Loucy (cell line): ENCODE measurements at regions not wholly inside any gene's neighbourhood (a gene's known extent, or its start where the extent isn't known, plus 50 kb on each side); places are given as distances from the start of the nearest gene placed in this dataset.
A peak's percentile ranks its signal among the peaks of the same experiment; 100 is the strongest.

Experiments used
- H2AFZ ChIP-seq: fragments of 200-600 bp; sonication (generic); 2 replicates; pipeline ENCODE4 v1.6.0; 2016; ENCODE audit warnings: antibody characterized with exemption, mild to moderate bottlenecking, low read length, moderate library complexity
- H3F3A ChIP-seq: fragments of 200-600 bp; 2 replicates; pipeline ENCODE4 v1.6.0; 2016; ENCODE audit warnings: antibody characterized with exemption, low read depth, mild to moderate bottlenecking
- H3K27me3 ChIP-seq: fragments of 200-600 bp; sonication (generic); 2 replicates; pipeline ENCODE4 v1.6.1; 2014; ENCODE audit warnings: low read length, mild to moderate bottlenecking; ENCODE audit not compliant: insufficient read depth, poor library complexity, severe bottlenecking
- H3K36me3 ChIP-seq: fragments of 200-600 bp; sonication (generic); 2 replicates; pipeline ENCODE4 v1.6.1; 2016; ENCODE audit warnings: low read length; ENCODE audit not compliant: insufficient read depth
- H3K4me1 ChIP-seq: fragments of 200-600 bp; sonication (generic); 2 replicates; pipeline ENCODE4 v1.5.1; 2014; ENCODE audit warnings: low read length, mild to moderate bottlenecking; ENCODE audit not compliant: insufficient read depth, poor library complexity, severe bottlenecking
- H3K4me2 ChIP-seq: fragments of 200-600 bp; sonication (generic); 2 replicates; pipeline ENCODE4 v1.6.0; 2014; ENCODE audit warnings: antibody characterized with exemption, low read length, low read depth, mild to moderate bottlenecking; ENCODE audit not compliant: poor library complexity, severe bottlenecking
- H3K4me3 ChIP-seq: fragments of 200-600 bp; sonication (generic); 2 replicates; pipeline ENCODE4 v1.5.1; 2014; ENCODE audit warnings: low read length, mild to moderate bottlenecking, mixed read lengths; ENCODE audit not compliant: poor library complexity, severe bottlenecking
- H3K79me2 ChIP-seq: fragments of 200-600 bp; sonication (generic); 2 replicates; pipeline ENCODE4 v1.6.1; 2014; ENCODE audit warnings: low read length; ENCODE audit not compliant: insufficient read depth
- H3K9ac ChIP-seq: fragments of 200-600 bp; sonication (generic); 2 replicates; pipeline ENCODE4 v1.6.0; 2014; ENCODE audit warnings: mild to moderate bottlenecking, low read depth, low read length, moderate library complexity; ENCODE audit not compliant: poor library complexity, severe bottlenecking
- H3K9me2 ChIP-seq: fragments of 200-600 bp; sonication (generic); replicated peaks from 2 replicates; pipeline ENCODE4 v1.6.1; 2016; ENCODE audit warnings: low read depth, low read length, mixed read lengths
- H3K9me3 ChIP-seq: fragments of 200-600 bp; sonication (generic); 2 replicates; pipeline ENCODE4 v1.6.1; 2014; ENCODE audit warnings: mild to moderate bottlenecking, antibody characterized with exemption, low read length, low read depth; ENCODE audit not compliant: insufficient read depth
- H4K20me1 ChIP-seq: fragments of 200-600 bp; sonication (generic); 2 replicates; pipeline ENCODE4 v1.6.0; 2014; ENCODE audit warnings: antibody characterized with exemption, low read length, mild to moderate bottlenecking; ENCODE audit not compliant: insufficient read depth, poor library complexity, severe bottlenecking
- EZH2phosphoT487 ChIP-seq: fragments of 200-600 bp; IDR thresholded peaks from 2 replicates; pipeline ENCODE4 v1.6.1; 2018; ENCODE audit warnings: antibody characterized with exemption, mild to moderate bottlenecking, moderate library complexity, borderline replicate concordance
- TF ChIP-seq, protein P1 (sequence below): fragments of 200-600 bp; sonication (generic); conservative IDR thresholded peaks from 2 replicates; pipeline ENCODE4 v1.5.1; 2014; ENCODE audit warnings: mild to moderate bottlenecking, antibody characterized with exemption, low read length

DNA sequence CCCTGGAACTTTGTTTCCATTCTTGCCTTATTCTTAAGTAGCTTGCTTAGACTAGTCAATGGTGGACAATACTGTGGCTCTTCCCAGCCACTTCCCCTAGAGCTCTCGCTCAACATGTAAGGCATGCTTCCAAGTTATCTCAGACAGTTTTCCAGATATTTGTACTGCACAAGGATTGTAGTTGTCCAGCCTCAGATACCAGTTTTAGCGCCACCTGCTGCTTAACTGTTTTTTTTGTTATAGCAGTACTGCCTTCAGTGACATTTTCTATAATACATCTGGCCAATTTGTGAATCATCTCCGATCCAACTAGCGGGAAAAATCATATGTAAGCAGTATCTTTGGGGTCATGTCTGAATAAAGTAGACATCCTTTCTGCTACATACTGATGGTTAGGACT is 346.7 kb upstream of the ADGRL4 start:
- H3K27me3 ChIP-seq, result no peaks in the 10 kb centered on the region

DNA sequence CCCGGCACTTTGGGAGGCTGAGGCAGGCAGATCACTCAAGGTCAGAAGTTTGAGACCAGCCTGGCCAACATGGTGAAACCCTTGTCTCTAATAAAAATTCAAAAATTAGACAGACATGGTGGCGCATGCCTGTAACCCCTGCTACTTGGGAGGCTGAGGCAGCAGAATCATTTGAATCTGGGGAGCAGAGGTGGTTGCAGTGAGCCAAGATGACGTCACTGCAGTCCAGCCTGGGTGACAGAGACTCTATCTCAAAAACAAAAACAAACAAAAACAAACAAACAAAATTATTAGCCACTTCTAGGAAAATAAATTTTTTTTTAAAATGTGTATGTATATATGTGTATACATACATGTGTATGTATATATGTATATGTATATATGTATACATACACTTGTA is 320.3 kb upstream of the ADGRL4 start:
- H3K27me3 ChIP-seq, result no peaks in the 10 kb centered on the region
- no peak overlapping the region for H3K4me2 ChIP-seq
- no peaks in the 10 kb centered on the region for H3F3A ChIP-seq
- H3K4me3 ChIP-seq, result no peak overlapping the region
- H3K9me3 ChIP-seq, result no peaks in the 10 kb centered on the region
- H3K79me2 ChIP-seq, result no peaks in the 10 kb centered on the region
- H4K20me1 ChIP-seq, result no peaks in the 10 kb centered on the region
- H2AFZ ChIP-seq, result no peak overlapping the region
- no peak overlapping the region for H3K9ac ChIP-seq
- no peaks in the 10 kb centered on the region for H3K36me3 ChIP-seq
- no peaks in the 10 kb centered on the region for H3K9me2 ChIP-seq
- H3K4me1 ChIP-seq, result no peaks in the 10 kb centered on the region
- no peak for TF ChIP-seq EZH2phosphoT487
- TF ChIP-seq, protein P1, sequence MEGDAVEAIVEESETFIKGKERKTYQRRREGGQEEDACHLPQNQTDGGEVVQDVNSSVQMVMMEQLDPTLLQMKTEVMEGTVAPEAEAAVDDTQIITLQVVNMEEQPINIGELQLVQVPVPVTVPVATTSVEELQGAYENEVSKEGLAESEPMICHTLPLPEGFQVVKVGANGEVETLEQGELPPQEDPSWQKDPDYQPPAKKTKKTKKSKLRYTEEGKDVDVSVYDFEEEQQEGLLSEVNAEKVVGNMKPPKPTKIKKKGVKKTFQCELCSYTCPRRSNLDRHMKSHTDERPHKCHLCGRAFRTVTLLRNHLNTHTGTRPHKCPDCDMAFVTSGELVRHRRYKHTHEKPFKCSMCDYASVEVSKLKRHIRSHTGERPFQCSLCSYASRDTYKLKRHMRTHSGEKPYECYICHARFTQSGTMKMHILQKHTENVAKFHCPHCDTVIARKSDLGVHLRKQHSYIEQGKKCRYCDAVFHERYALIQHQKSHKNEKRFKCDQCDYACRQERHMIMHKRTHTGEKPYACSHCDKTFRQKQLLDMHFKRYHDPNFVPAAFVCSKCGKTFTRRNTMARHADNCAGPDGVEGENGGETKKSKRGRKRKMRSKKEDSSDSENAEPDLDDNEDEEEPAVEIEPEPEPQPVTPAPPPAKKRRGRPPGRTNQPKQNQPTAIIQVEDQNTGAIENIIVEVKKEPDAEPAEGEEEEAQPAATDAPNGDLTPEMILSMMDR, result no peak

More for the DNA sequence above, 346.7 kb upstream of the ADGRL4 start:
- no peaks in the 10 kb centered on the region for H3K9me2 ChIP-seq
- peak overlapping the region; percentile 56; the same call in 1 of the 2 replicates for H2AFZ ChIP-seq
- H3K9me3 ChIP-seq, result no peaks in the 10 kb centered on the region
- no peak overlapping the region for H3K4me3 ChIP-seq
- no peaks in the 10 kb centered on the region for H3K79me2 ChIP-seq
- TF ChIP-seq EZH2phosphoT487, result no peak
- TF ChIP-seq, protein P1, result peak; percentile 71
- no peaks in the 10 kb centered on the region for H4K20me1 ChIP-seq
- H3K4me1 ChIP-seq, result no peaks in the 10 kb centered on the region
- H3K36me3 ChIP-seq, result no peaks in the 10 kb centered on the region
- no peaks in the 10 kb centered on the region for H3F3A ChIP-seq
- H3K4me2 ChIP-seq, result no peak overlapping the region
- no peak overlapping the region for H3K9ac ChIP-seq

DNA sequence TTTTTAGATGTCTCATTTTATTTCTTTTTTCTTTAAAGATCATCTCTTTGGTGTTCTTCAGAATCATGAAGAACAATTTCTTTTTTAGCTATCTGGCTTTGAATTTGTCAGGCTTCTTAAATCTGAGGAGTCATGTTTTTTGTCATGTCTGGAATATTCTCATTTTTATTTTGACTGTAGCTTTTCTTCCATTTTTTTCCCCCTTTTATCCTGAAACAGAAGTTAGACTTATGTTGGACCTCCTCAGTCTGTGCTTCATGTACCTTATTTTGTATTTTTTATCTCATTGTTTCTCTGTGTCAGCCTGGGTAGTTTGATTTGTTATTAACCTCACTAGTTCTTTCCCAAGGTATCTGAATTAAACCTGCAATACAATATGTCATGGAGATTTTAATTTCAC is 319.2 kb upstream of the ADGRL4 start:
- no peak overlapping the region for H3K9ac ChIP-seq
- H4K20me1 ChIP-seq, result no peaks in the 10 kb centered on the region
- no peaks in the 10 kb centered on the region for H3F3A ChIP-seq
- no peak overlapping the region for H3K4me3 ChIP-seq
- H2AFZ ChIP-seq, result no peak overlapping the region
- H3K79me2 ChIP-seq, result no peaks in the 10 kb centered on the region
- H3K9me3 ChIP-seq, result no peaks in the 10 kb centered on the region
- H3K27me3 ChIP-seq, result no peaks in the 10 kb centered on the region
- H3K9me2 ChIP-seq, result no peaks in the 10 kb centered on the region
- no peak overlapping the region for H3K4me2 ChIP-seq
- H3K36me3 ChIP-seq, result no peaks in the 10 kb centered on the region
- TF ChIP-seq, protein P1, result no peak
- no peak for TF ChIP-seq EZH2phosphoT487
- H3K4me1 ChIP-seq, result no peaks in the 10 kb centered on the region
